Fibroblast of skin of left quadriceps (primary cell): ENCODE measurements at regions not wholly inside any gene's neighbourhood (a gene's known extent, or its start where the extent isn't known, plus 50 kb on each side); places are given as distances from the start of the nearest gene placed in this dataset.
"Not testable (repeated sequence)": the region's sequence is repeated elsewhere in the genome, so short reads cannot be mapped to it uniquely, and the experiment has no call there.

ENCODE experiments used
- DNase-seq, 2 experiments: peaks; one replicate each; pipeline ENCODE4 v3.0.0-alpha.2; 2013; ENCODE audit warnings: low read depth in 2 of 2

- DNase-seq = no peak
These were observed 204.4 kb downstream of the TMX1 start for GRCh38 chr14:51444353-51445000.

DNA sequence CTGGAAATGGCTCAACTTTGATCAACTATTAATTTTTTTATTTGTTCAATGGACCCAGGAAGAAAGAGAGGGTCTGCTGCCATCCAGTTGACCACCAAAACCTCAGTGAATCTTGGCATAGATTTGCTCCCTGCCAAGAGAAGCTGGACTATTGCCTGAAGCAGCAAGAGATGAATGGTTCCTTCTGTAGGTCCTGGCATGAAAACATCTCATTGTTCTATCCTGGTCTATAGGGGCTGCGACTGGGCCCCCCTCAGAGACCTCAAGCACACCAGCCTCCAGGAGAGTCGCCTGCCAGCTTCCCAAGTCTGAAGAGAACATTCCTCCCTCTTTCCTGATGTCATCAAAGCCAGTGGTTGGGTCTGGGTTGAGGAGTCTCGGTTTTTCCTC, 204.9 kb downstream of the TMX1 start:
- DNase-seq = no peak

DNA sequence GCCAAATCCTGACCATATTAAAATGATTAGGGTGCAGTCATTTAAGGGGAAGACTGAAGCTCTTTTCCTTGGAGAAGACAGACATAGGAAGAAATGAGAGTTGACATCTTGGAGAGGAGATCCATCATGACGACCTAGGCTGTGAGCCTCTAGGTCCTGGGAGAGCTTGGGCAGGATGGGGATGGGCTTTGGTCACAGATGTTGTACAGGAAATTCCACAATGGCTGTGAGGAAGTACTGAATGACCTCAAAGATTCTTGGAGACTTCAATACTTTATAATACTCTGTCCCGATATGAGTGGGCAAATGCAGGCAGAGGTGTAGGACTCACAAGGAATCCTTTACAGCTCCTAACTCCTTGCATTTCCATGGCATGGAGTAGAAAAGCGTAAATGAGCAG, 204.9 kb upstream of the FRMD6 start:
- no peak for DNase-seq

- no peak for DNase-seq
These were observed 204.3 kb upstream of the FRMD6 start for GRCh38 chr14:51447411-51447810.

- no peak for DNase-seq
These were observed 202.7 kb upstream of the FRMD6 start for GRCh38 chr14:51448831-51449670.

DNA sequence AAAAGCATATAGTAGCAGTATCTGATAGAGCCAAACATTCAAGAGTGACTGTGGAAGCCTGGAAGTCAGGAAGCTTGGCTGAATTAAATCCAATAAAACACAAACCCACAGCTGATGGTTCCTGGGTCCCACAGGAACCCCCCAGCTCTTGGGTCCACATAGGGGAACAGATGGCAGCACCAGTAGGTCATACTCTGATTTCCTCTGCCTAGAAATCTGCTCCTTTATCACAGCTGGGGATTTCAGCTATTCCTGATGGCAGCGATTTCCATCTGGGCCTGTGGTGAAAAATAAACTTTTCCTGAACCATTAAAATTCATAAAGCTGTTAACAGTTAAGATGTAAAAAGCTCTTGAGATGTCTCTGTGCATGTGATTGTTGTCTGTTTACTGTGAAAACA, 202.0 kb upstream of the FRMD6 start:
- DNase-seq = no peak

GRCh38 chr14:51451561-51451960, 200.1 kb upstream of the FRMD6 start:
- DNase-seq = no peak

DNA sequence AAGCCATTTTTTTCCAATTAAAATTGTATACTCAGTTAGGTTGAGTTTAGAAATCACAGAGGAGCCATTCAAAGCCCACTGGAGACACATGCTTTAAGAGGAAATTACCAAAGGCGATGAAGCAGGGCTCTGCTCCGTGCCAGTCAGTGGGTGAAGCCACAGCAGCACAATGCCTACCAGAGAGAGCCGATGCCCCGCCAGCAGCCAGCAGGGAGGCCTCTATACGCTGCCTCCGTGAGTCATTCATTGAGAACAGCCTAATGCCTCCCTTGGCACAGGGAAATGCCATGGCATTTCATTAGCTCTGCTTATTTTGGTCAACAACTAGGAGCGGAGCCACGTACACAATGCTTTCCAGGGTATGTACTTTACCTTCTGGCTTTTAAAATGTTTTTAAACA, 197.8 kb upstream of the FRMD6 start:
- no peak for DNase-seq

GRCh38 chr14:51454351-51454750, 197.4 kb upstream of the FRMD6 start:
- DNase-seq = no peak

GRCh38 chr14:51455041-51455835, 196.5 kb upstream of the FRMD6 start:
- no peak for DNase-seq

DNA sequence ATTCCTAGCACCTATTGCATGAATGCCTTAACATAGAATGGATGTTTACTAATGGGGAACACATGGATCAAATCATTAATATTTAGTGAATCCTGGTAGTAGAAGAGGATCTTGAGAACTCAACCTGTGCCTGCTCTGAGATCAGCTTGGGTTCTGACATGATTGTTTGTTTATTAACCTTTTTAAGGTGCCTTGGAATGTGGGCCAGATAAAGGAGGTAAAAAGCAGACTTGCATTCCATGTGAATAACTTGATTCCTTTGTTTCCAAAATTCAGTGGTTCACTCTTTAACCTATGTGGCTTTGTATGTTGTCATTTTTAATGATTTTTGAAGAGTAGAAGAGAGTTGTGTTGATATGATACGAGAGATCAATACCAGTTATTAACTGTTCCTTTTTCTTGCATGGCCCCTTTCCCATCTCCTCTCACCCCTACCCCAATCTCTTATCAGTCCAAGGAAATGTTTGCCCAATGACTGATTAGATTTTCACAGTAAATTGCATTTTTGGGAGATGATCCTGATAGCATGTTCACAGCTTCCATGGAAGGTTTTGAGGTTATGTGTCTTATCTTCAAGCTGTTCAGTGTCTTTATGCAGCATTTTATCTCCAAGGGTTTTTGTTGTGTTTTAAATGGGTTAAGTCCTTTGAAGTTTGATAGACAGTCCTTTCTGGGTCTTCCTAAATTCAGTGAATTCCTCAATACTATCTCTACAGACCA, 193.7 kb upstream of the FRMD6 start:
- no peak for DNase-seq

- no peak for DNase-seq
These were observed 193.2 kb upstream of the FRMD6 start for GRCh38 chr14:51458563-51458955.

DNA sequence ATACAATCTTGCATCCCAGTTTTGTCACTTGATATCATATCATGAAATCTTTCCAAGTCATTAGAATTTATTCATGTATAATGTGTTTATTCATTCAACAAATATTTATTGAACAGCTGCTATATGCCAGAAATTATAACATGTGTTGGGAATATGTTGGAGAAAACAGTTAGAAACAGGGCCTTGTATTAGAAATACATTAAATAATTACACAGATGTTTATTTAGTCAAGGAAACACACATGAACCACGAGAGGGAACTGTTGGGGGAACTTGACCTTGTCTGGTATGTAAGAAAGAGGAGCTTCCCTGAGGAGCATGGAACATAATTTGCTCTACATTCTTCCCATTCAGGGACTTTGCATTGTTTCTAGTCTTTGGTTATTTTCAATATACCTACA, 191.7 kb upstream of the FRMD6 start:
- DNase-seq = no peak

- no peak for DNase-seq
These were observed 189.5 kb upstream of the FRMD6 start for GRCh38 chr14:51462182-51462581.

DNA sequence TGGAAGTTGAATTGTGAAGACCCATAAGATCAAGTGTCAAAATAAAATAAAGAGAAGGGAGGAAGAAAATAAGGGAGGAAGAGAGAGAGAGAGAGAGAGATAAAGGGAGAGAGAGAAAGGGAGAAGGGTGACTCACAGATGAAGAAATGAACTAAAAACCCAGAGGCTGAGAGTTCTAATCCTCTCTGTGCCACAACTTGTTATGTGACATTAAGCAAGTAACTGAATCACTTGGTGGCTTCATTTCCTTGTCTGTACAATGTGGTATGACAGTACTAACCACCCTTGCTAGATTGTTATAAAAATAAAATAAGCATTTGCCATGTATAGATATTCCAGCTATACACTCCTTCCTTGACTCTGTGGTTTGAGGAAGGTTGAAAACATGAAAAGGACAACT, 189.0 kb upstream of the FRMD6 start:
- no peak for DNase-seq

- no peak for DNase-seq
These were observed 188.2 kb upstream of the FRMD6 start for GRCh38 chr14:51463461-51463860.

DNA sequence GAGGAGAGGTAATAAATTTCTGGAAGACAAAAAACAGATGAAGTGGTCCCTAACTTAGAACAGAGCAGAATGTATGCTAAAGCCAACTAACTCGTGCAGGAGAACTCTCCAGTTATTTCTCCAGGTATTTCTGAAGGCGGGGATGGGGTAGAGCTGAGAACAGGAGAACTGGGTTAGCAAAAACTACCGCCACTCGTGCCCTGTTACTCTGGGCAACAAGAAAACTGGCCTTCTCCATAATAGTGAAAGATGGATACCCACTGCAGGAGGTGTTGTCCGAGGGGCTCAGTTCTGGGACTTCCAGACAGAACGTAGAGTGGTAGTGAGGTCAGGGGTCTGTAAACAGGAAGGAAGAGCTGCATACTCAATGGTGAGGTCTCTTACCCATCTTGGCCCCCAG, 187.3 kb upstream of the FRMD6 start:
- DNase-seq = no peak

DNA sequence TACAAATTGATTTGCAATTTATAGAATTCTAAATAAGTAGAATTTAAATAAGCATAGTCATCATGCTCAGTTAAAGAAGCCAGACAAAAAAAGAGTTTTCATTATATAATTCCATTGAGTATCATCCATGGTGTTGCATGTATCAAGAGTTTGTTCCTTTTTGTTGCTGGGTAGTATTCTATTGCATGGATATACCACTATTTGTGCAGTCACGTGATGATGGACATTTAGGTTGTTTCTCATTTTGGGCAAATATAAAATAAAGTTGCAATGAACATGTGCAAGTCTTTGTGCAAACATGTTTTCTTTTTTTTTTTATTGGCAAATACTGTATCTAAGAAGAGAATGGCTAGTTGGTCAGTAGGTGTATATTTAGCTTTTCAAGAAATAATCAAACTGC, 186.2 kb upstream of the FRMD6 start:
- DNase-seq = no peak

- DNase-seq = not testable (repeated sequence)
These were observed 184.3 kb upstream of the FRMD6 start for GRCh38 chr14:51467392-51467791.

DNA sequence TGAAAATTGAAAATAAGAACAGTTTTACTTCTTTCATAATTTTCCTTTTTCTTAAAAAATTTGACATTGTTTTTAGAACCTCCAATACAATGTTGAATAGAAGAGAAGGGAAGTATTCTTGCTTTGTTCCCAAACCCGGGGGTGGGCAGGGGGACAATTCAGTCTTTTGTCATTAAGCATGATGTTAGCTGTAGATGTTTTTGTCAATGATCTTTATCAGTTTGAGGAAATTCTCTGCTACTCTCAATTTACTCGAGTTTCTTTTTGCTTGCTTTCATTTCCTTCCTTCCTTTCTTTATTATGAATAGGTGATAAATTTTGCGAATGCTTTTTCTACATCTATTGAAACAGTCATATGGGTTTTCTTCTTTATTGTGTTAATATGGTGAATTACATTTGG, 183.2 kb upstream of the FRMD6 start:
- no peak for DNase-seq

- no peak for DNase-seq
These were observed 178.8 kb upstream of the FRMD6 start for GRCh38 chr14:51472881-51473280.

GRCh38 chr14:51473351-51473750, 178.4 kb upstream of the FRMD6 start:
- no peak for DNase-seq
